ENCODE measurements at regions not wholly inside any gene's neighbourhood (a gene's known extent, or its start where the extent isn't known, plus 50 kb on each side); places are given as distances from the start of the nearest gene placed in this dataset.
A peak's percentile ranks its signal among the peaks of the same experiment; 100 is the strongest.

DNA sequence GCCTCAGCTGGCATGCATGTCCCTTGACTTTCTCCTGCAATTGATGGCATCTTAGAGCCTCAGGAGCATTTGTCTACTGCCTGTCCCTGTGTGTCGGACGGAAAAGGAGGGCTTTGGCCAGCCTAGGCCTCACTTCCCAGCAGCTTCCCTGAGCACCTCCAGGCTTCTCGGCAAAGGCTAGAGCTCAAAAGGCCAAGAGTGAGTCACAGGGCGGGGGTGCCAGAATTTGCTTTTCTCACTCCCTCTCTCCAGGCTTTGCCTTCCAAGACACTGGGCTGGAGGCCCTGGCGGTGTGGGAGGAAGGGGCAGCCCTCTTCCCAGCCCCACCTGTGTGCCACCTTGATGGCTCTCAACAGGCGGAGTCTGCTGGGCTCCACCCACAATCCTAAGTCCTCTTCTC is 107.3 kb upstream of the MAF start:
- peaks cover 0 to 2% (median 0%) of the 10 kb centered on the region in 5 donors for H3K36me3 Mint-ChIP-seq
- Histone ChIP-seq H3K27me3 (ENCODE audit: control insufficient read depth in 2 of 2, insufficient read depth in 2 of 2, low read length in 2 of 2) (no peaks in the 10 kb centered on the region), H3K4me1 (ENCODE audit: control insufficient read depth in 2 of 2, insufficient read depth in 2 of 2, low read length in 2 of 2) (no peaks in the 10 kb centered on the region), H3K27ac (ENCODE audit: low read depth, low read length) (no peak overlapping the region), H3K9me3 (ENCODE audit: control insufficient read depth in 2 of 3, low read length in 3 of 3) (no peaks in the 10 kb centered on the region), H3K4me3 (ENCODE audit: low read length) (no peak overlapping the region), H3K36me3 (ENCODE audit: control insufficient read depth in 2 of 3, insufficient read depth in 3 of 3, low read length in 3 of 3) (no peaks in the 10 kb centered on the region)
- peaks cover 0 to 7% (median 0%) of the 10 kb centered on the region in 7 donors for H3K4me1 Mint-ChIP-seq
- H3K27me3 Mint-ChIP-seq: peaks cover 0 to 4% (median 0%) of the 10 kb centered on the region in 5 donors
- peaks cover 0 to 3% (median 0%) of the 10 kb centered on the region in 11 donors for H3K9me3 Mint-ChIP-seq
- ATAC-seq (no peak), DNase-seq (no peak)
- H3K4me3 Mint-ChIP-seq: no peak overlapping the region
- CTCF ChIA-PET: no interaction called here
- intact Hi-C loops (cut with micrococcal nuclease): no loop called here
- H3K27ac Mint-ChIP-seq: no peak overlapping the region
- POLR2A ChIA-PET: no interaction called here

DNA sequence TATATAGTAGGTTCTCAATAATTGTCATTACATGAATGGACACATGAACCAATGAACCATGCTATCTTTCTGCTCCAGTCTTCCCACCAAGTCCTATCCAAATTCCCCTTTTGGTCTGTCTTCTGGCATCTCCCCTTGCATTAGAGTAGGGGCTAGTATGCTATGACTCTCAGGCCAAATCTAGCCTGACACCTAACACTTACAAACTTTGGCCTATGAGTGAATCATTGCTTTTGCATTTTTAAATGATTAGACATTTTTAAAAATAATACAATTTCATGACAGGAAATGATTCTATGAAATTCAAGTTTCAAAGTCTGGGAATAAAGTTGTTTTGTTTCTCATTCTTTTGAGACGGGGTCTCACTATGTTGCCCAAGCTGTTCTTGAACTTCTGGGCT is 102.5 kb upstream of the MAF start:
- peaks cover 0 to 3% (median 0%) of the 10 kb centered on the region in 5 donors for H3K36me3 Mint-ChIP-seq
- DNase-seq (no peak), ATAC-seq (no peak)
- intact Hi-C loops (cut with micrococcal nuclease): no loop called here
- CTCF ChIA-PET: no interaction called here
- peaks cover 0 to 4% (median 0%) of the 10 kb centered on the region in 11 donors for H3K9me3 Mint-ChIP-seq
- H3K4me3 Mint-ChIP-seq: no peak overlapping the region
- H3K4me1 ChIP-seq (ENCODE audit: control insufficient read depth in 2 of 2, insufficient read depth in 2 of 2, low read length in 2 of 2): no peaks in the 10 kb centered on the region
- no peaks in the 10 kb centered on the region for H3K27me3 ChIP-seq (ENCODE audit: control insufficient read depth in 2 of 2, insufficient read depth in 2 of 2, low read length in 2 of 2)
- H3K4me3 ChIP-seq (ENCODE audit: low read length): no peak overlapping the region
- no peaks in the 10 kb centered on the region for H3K9me3 ChIP-seq (ENCODE audit: control insufficient read depth in 2 of 3, low read length in 3 of 3)
- H3K36me3 ChIP-seq (ENCODE audit: control insufficient read depth in 2 of 3, insufficient read depth in 3 of 3, low read length in 3 of 3): no peaks in the 10 kb centered on the region
- no peak overlapping the region for H3K27ac Mint-ChIP-seq
- H3K27me3 Mint-ChIP-seq: peaks cover 0 to 8% (median 6%) of the 10 kb centered on the region in 5 donors
- POLR2A ChIA-PET: no interaction called here
- H3K27ac ChIP-seq (ENCODE audit: low read depth, low read length): no peak overlapping the region
- H3K4me1 Mint-ChIP-seq: peaks cover 0 to 7% (median 0%) of the 10 kb centered on the region in 7 donors

DNA sequence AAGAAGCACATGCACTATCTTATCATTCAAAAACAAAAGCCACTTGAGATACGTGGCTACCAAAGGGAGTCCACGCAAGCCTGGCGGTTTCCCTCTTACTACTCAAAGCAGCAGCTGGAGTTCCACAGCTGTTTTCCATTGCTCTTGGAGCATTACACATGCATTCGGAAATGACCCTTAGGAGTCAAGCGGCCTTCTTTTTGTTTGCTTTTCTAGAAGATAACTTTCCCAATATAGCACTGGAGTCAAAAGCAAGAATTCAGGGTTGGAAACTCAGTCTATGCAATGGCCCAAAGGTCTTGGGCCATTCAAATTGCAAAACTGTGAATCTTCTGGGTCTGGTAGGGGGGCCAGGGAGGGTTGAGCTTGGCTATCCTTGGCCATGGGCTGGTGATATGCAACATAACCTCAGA is 97.8 kb upstream of the MAF start:
- H3K27ac ChIP-seq (ENCODE audit: low read depth, low read length): no peak overlapping the region
- Mint-ChIP-seq H3K36me3 (peaks cover 0 to 8% (median 0%) of the 10 kb centered on the region in 5 donors), H3K9me3 (peaks cover 0 to 25% (median 12%) of the 10 kb centered on the region in 11 donors), H3K27ac (no peak overlapping the region), H3K4me1 (peaks cover 0 to 6% (median 0%) of the 10 kb centered on the region in 7 donors), H3K27me3 (peaks cover 0 to 18% (median 9%) of the 10 kb centered on the region in 5 donors), H3K4me3 (no peak overlapping the region)
- CTCF ChIA-PET: no interaction called here
- intact Hi-C loops (cut with micrococcal nuclease): no loop called here
- no peak for DNase-seq
- no peaks in the 10 kb centered on the region for H3K9me3 ChIP-seq (ENCODE audit: control insufficient read depth in 2 of 3, low read length in 3 of 3)
- no peak for ATAC-seq
- H3K4me1 ChIP-seq (ENCODE audit: control insufficient read depth in 2 of 2, insufficient read depth in 2 of 2, low read length in 2 of 2): no peaks in the 10 kb centered on the region
- H3K4me3 ChIP-seq (ENCODE audit: low read length): no peak overlapping the region
- no peaks in the 10 kb centered on the region for H3K27me3 ChIP-seq (ENCODE audit: control insufficient read depth in 2 of 2, insufficient read depth in 2 of 2, low read length in 2 of 2)
- no peaks in the 10 kb centered on the region for H3K36me3 ChIP-seq (ENCODE audit: control insufficient read depth in 2 of 3, insufficient read depth in 3 of 3, low read length in 3 of 3)
- POLR2A ChIA-PET: no interaction called here

- H3K27ac Mint-ChIP-seq: peak overlapping the region in 3 of 9 donors; percentile 17 to 33 (median 31)
Measured at GRCh38 chr16:79697562-79698112, 97.1 kb upstream of the MAF start.

GRCh38 chr16:79691007-79691406 is 90.5 kb upstream of the MAF start:
- H3K4me3 ChIP-seq (ENCODE audit: low read length): no peak overlapping the region
- DNase-seq (no peak), ATAC-seq (no peak)
- Mint-ChIP-seq H3K27ac (no peak overlapping the region), H3K4me3 (no peak overlapping the region), H3K4me1 (no peaks in the 10 kb centered on the region), H3K36me3 (peaks cover 0 to 4% (median 0%) of the 10 kb centered on the region in 5 donors), H3K9me3 (peaks cover 2 to 25% (median 10%) of the 10 kb centered on the region in 11 donors), H3K27me3 (peaks cover 0 to 30% (median 13%) of the 10 kb centered on the region in 5 donors)
- H3K27me3 ChIP-seq (ENCODE audit: control insufficient read depth in 2 of 2, insufficient read depth in 2 of 2, low read length in 2 of 2): no peaks in the 10 kb centered on the region
- H3K27ac ChIP-seq (ENCODE audit: low read depth, low read length): no peak overlapping the region
- H3K4me1 ChIP-seq (ENCODE audit: control insufficient read depth in 2 of 2, insufficient read depth in 2 of 2, low read length in 2 of 2): no peaks in the 10 kb centered on the region
- ChIA-PET POLR2A (no interaction called here), CTCF (no interaction called here)
- intact Hi-C loops (cut with micrococcal nuclease): no loop called here
- H3K36me3 ChIP-seq (ENCODE audit: control insufficient read depth in 2 of 3, insufficient read depth in 3 of 3, low read length in 3 of 3): no peaks in the 10 kb centered on the region
- no peaks in the 10 kb centered on the region for H3K9me3 ChIP-seq (ENCODE audit: control insufficient read depth in 2 of 3, low read length in 3 of 3)

More at GRCh38 chr16:79697562-79698112, 97.1 kb upstream of the MAF start:
- Histone ChIP-seq H3K9me3 (ENCODE audit: control insufficient read depth in 2 of 3, low read length in 3 of 3) (no peaks in the 10 kb centered on the region), H3K27ac (ENCODE audit: low read depth, low read length) (no peak overlapping the region), H3K4me3 (ENCODE audit: low read length) (no peak overlapping the region), H3K4me1 (ENCODE audit: control insufficient read depth in 2 of 2, insufficient read depth in 2 of 2, low read length in 2 of 2) (no peaks in the 10 kb centered on the region), H3K36me3 (ENCODE audit: control insufficient read depth in 2 of 3, insufficient read depth in 3 of 3, low read length in 3 of 3) (no peaks in the 10 kb centered on the region), H3K27me3 (ENCODE audit: control insufficient read depth in 2 of 2, insufficient read depth in 2 of 2, low read length in 2 of 2) (no peaks in the 10 kb centered on the region)
- no peak for ATAC-seq
- intact Hi-C loops (cut with micrococcal nuclease): no loop called here
- DNase-seq: no peak
- H3K27me3 Mint-ChIP-seq: peaks cover 0 to 20% (median 9%) of the 10 kb centered on the region in 5 donors
- peaks cover 0 to 6% (median 0%) of the 10 kb centered on the region in 5 donors for H3K36me3 Mint-ChIP-seq
- no peak overlapping the region for H3K4me3 Mint-ChIP-seq
- H3K4me1 Mint-ChIP-seq: peaks cover 0 to 6% (median 0%) of the 10 kb centered on the region in 7 donors
- H3K9me3 Mint-ChIP-seq: peaks cover 2 to 29% (median 13%) of the 10 kb centered on the region in 11 donors
- POLR2A ChIA-PET: no interaction called here
- CTCF ChIA-PET: interaction anchor here (0.7 kb wide), 2 partner anchors 920 to 1533 kb away, joined by 3 read pairs; no protein-coding TSS in a partner anchor

GRCh38 chr16:79690159-79690558 is 89.6 kb upstream of the MAF start:
- Histone ChIP-seq H3K4me3 (ENCODE audit: low read length) (no peak overlapping the region), H3K36me3 (ENCODE audit: control insufficient read depth in 2 of 3, insufficient read depth in 3 of 3, low read length in 3 of 3) (no peaks in the 10 kb centered on the region), H3K27ac (ENCODE audit: low read depth, low read length) (no peak overlapping the region), H3K9me3 (ENCODE audit: control insufficient read depth in 2 of 3, low read length in 3 of 3) (no peaks in the 10 kb centered on the region), H3K4me1 (ENCODE audit: control insufficient read depth in 2 of 2, insufficient read depth in 2 of 2, low read length in 2 of 2) (no peaks in the 10 kb centered on the region), H3K27me3 (ENCODE audit: control insufficient read depth in 2 of 2, insufficient read depth in 2 of 2, low read length in 2 of 2) (no peaks in the 10 kb centered on the region)
- Mint-ChIP-seq H3K27me3 (peaks cover 0 to 33% (median 18%) of the 10 kb centered on the region in 5 donors), H3K9me3 (peaks cover 2 to 23% (median 10%) of the 10 kb centered on the region in 11 donors), H3K4me1 (no peaks in the 10 kb centered on the region), H3K4me3 (no peak overlapping the region), H3K27ac (no peak overlapping the region), H3K36me3 (peaks cover 0 to 4% (median 0%) of the 10 kb centered on the region in 5 donors)
- ChIA-PET POLR2A (no interaction called here), CTCF (no interaction called here)
- intact Hi-C loops (cut with micrococcal nuclease): no loop called here
- ATAC-seq: no peak
- no peak for DNase-seq

All from naive thymus-derived CD4-positive, alpha-beta T cell (primary cell).